SK-MEL-5 (cell line): ENCODE measurements at regions not wholly inside any gene's neighbourhood (a gene's known extent, or its start where the extent isn't known, plus 50 kb on each side); places are given as distances from the start of the nearest gene placed in this dataset.

Experiments used
- DNase-seq: peaks from one replicate; pipeline ENCODE4 v3.0.0-alpha.2; 2016; ENCODE audit warnings: low read depth, low spot score
- in situ Hi-C: cut with HindIII; loops from 2 replicates; pipeline ENCODE4 v1.10.0; 2016; ENCODE audit warnings: low sequenced_read_pairs, high pct_unique_total_duplicates, low pct_unique_long_range_greater_than_20kb

DNA sequence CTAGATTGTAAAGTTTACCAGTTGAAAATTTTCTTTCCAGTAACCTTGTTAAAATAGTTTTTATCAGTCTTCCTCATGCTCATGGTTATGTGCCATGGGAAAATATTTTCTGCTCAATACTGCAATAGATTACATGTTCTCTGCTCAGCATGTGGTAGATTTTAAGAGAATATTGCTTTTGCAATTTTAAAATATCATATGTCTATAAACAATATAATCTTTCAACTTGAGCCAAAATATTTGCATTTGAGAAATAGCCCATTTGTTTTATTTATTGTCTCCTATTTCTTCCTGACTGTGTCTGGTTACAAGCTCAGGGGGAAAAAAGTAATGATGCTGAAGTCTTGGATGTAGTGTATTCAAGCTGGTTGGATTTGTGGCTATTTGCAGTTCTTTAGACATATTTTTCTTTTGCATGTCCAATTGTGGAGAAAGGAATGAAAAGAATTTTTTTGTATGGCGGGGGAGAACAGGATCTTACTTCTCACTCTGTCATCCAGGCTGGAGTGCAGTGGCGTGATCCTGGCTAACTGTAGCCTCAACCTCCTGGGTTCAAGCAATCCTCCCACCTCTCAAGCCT lies 342.6 kb upstream of the NAV3 start:
- DNase-seq = peak; percentile 3

GRCh38 chr12:77486872-77487271 lies 343.8 kb upstream of the NAV3 start:
- DNase-seq = no peak
- in situ Hi-C loops = no loop called here

More for the DNA sequence above, 342.6 kb upstream of the NAV3 start:
- in situ Hi-C loops = no loop called here

- no peak for DNase-seq
- in situ Hi-C loops = no loop called here
Observed at GRCh38 chr12:77485961-77486854, 344.5 kb upstream of the NAV3 start.

- in situ Hi-C loops = no loop called here
- DNase-seq = no peak
Observed at GRCh38 chr12:77481687-77482086, 349.0 kb upstream of the NAV3 start.

DNA sequence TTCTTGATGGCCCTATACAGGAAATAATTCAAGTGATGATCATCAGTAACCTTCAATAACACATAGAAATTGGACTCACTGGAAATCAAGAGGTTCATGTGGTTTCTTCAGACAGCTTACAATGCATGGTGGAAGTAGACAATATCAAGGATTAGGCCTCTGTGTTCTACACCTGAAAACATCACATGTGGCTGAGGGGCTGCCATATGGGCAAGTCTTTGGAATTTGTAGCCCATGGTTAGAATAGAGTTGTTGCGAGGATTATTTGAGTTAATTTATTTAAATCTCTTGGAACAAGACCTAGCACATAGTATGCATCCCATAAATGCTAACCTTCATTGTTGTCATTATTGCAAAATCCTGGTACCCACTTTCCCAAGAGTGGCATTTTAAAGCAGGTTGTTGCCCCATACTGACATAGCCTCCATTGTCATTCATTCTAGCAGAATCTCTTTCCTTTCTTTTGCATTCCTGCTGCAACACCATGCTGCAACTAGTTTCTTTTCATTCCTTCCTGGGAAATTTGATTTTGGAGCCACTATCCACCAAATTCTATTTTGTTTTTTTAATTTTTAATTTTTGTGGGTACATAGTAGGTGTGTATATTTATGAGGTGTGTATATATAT lies 352.7 kb upstream of the NAV3 start:
- no peak for DNase-seq
- in situ Hi-C loops = no loop called here

GRCh38 chr12:77471801-77472200 lies 358.9 kb upstream of the NAV3 start:
- in situ Hi-C loops = no loop called here
- DNase-seq = no peak

DNA sequence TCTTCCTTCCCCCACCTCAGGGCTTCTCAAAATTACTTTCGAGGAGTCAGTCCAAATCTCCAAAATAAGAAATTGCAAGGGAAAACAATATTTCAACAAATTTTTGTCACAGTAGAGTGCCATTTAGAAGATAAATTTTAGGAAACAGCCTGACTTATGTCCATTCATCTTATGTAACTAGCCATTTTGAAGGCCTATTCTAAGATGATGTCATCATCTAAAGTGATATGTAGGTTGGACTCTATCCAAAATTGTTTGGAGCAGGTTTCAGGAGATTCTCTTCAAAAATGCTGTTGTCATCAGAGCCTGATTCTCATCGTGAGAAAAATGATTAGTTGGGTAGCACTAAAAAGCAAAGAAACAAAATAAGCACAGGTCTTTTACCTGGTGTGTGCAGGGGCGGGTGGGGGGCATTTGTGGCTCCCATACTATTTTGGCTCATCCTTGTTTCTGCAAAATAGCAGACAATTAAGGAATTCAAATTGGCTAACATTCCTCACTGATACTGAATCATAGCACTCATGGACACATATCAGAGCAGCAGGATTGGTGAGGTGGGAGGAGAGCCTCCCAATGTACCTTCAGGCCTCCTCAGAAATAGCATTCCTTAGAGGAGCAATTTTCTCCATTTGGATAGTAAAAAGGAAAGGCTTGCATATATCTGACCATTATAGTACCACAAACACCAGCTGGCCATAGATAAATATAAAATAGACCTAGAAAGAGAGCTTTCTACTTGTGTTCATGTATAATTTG lies 360.9 kb upstream of the NAV3 start:
- in situ Hi-C loops = no loop called here
- DNase-seq = no peak

GRCh38 chr12:77442633-77443032 lies 377.3 kb upstream of the E2F7 start:
- DNase-seq = no peak
- in situ Hi-C loops = no loop called here

- in situ Hi-C loops = no loop called here
- no peak for DNase-seq
Observed at GRCh38 chr12:77439749-77440148, 374.4 kb upstream of the E2F7 start.

GRCh38 chr12:77438644-77439043 lies 373.3 kb upstream of the E2F7 start:
- in situ Hi-C loops = no loop called here

DNA sequence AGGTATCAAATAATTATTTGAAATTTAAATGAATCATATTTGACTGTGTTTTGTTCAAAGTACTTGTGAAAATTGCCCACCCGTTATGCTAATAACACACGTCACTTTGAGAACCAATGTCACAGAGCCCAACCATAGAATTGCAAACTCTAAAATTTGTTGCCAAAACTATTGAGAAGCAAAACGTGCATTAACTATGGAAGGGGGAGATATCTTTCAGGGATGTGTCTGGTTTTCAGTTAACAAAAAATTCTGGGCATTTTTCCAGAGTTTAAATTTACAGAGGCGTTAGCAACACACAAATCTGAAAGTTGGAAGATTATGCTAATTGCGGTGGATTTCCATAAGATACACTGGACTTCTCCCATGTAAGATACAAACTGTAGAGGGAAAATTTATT lies 371.8 kb upstream of the E2F7 start:
- no peak for DNase-seq
- in situ Hi-C loops = no loop called here

More at GRCh38 chr12:77438644-77439043, 373.3 kb upstream of the E2F7 start:
- no peak for DNase-seq

GRCh38 chr12:77435446-77436091 lies 370.2 kb upstream of the E2F7 start:
- DNase-seq = no peak
- in situ Hi-C loops = no loop called here

DNA sequence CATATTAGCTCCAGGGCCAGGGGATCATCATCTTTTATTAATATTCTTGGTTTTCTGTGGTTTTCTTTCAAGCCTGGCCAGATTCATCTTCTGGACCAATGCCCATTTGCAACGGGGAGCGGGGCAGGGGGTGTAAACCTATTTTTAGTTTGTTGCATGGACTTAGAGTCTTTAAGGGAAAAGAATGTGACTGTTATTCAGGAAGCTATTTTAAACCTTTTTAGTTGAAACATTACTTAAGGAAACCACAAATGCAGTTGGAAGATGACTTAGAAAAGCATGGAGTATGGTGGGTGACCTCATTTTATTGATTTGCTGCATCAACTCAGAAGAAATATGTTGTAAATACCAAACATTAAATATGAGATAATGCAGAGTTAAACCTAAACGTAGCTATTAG lies 368.4 kb upstream of the E2F7 start:
- peak; percentile 60 for DNase-seq
- in situ Hi-C loops = no loop called here

- no peak for DNase-seq
- in situ Hi-C loops = no loop called here
Observed at GRCh38 chr12:77429426-77429825, 364.1 kb upstream of the E2F7 start.

- DNase-seq = no peak
- in situ Hi-C loops = no loop called here
Observed at GRCh38 chr12:77421152-77421551, 355.8 kb upstream of the E2F7 start.

DNA sequence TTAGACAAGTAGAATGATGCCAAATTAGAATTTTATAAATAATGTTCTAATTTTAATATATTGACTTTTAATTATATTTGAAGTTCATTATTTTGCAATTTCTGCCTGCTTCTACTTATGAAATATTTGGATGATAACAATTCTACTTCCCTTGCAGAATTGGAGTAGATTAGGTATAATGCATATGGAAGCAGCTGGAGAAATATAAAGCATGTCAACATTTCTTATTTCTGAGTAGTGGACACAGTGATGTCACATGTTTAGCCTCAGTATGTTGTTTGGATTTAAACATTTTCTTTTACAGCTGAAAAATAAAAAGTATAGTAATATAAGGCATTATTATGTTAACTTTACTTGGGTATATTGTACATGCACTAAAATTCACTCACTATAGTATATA lies 344.2 kb upstream of the E2F7 start:
- DNase-seq = no peak
- in situ Hi-C loops = no loop called here

DNA sequence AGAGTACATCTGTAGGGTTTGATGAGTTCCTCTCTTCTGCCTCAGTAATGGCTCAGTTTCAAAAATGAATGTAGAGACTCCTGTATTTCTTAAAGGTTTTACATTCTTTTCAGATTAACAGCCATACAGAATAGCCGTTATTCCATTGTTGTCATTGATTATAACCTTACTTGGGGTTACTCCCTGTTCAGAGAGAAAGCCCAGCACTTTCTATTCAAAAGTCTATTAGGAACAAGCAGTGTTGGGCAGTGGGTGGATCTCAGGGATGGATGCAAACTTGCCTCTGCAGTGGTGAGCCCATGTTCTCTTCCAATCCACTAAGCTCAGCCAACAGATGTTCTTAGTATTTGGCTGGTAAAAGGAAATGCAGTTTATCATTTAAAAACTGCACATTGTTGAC lies 342.6 kb upstream of the E2F7 start:
- DNase-seq = no peak
- in situ Hi-C loops = no loop called here
